ENCODE measurements at regions not wholly inside any gene's neighbourhood (a gene's known extent, or its start where the extent isn't known, plus 50 kb on each side); places are given as distances from the start of the nearest gene placed in this dataset.
A peak's percentile ranks its signal among the peaks of the same experiment; 100 is the strongest.

- DNase-seq (ENCODE audit: extremely low read depth in 1 of 4, low spot score in 3 of 4) = peak; percentile 46 to 69 (median 52)
- peak within 1 kb of the TSS; percentile 76 for H3K4me3 ChIP-seq
- peaks cover 3% of the 10 kb centered on the region; the same call in 1 of the 3 replicates for H3K36me3 ChIP-seq (ENCODE audit: control insufficient read depth, insufficient read depth, low read length)
- no peak for FAIRE-seq
- whole genome bisulfite sequencing (ENCODE audit: insufficient coverage, low coverage, missing lambda C conversion rate) = 0% methylated on average over 7 of the region's 62 CpGs
- ChIA-PET POLR2A (interaction anchor here (0.7 to 0.9 kb wide), 2 partner anchors 8 to 79 kb away, joined by 3 to 5 read pairs; no protein-coding TSS in a partner anchor), CTCF (ENCODE audit: low intra/inter-chr PET ratio) (no interaction called here)
- H3K9me1 ChIP-seq (ENCODE audit: control insufficient read depth, insufficient read depth, low read length) = no peaks in the 10 kb centered on the region
- in situ Hi-C loops (cut with MboI) (no loop called here), intact Hi-C loops (cut with micrococcal nuclease) (loop anchor here (5.0 to 10.0 kb wide), 3 partner anchors 210 to 352 kb away; partner anchors contain the start of gene C3orf38)
- peak within 1 kb of the TSS; percentile 84 for H3K27ac ChIP-seq (ENCODE audit: extremely low read depth, low read depth, low read length)
- ATAC-seq = peak; percentile 74
- H2AFZ ChIP-seq (ENCODE audit: low read depth, low read length) = peak within 1 kb of the TSS; percentile 61
- BruUV-seq (replicated peaks) = no TSS peak
- H3K9me3 ChIP-seq (replicated peaks; ENCODE audit: control insufficient read depth, insufficient read depth, low read depth, low read length) = no peaks in the 10 kb centered on the region
- H3K79me2 ChIP-seq (ENCODE audit: control insufficient read depth, insufficient read depth, low read length) = peaks cover 69% of the 10 kb centered on the region
- peaks cover 5 to 15% of the 10 kb centered on the region in 2 experiments; a peak in 3 of 5 replicates for H3K4me1 ChIP-seq (replicated peaks in 1 of 2; ENCODE audit: control insufficient read depth in 2 of 2, insufficient read depth in 2 of 2, low read length in 2 of 2)
- peak within 1 kb of the TSS; percentile 86 for H3K4me2 ChIP-seq (ENCODE audit: insufficient read depth, low read length)
- no peaks in the 10 kb centered on the region for H3K27me3 ChIP-seq (ENCODE audit: control insufficient read depth in 2 of 2, insufficient read depth in 2 of 2, low read length in 2 of 2)
- no peaks in the 10 kb centered on the region for H4K20me1 ChIP-seq (replicated peaks; ENCODE audit: control insufficient read depth, insufficient read depth, low read length)
- H3K9ac ChIP-seq (ENCODE audit: insufficient read depth in 1 of 2, low read depth in 2 of 2, low read length in 2 of 2) = peak within 1 kb of the TSS; percentile 80 to 95
- no peak for TF ChIP-seq PHF20 (IDR thresholded peaks at IDR 0.05; ENCODE audit: partially characterized antibody)
- TF ChIP-seq ETS1 (conservative IDR thresholded peaks at IDR 0.05; ENCODE audit: control insufficient read depth, low read depth, low read length) = 0 out of 2 replicates have a peak, but pooled peaks have one; percentile 37
- no peak for TF ChIP-seq PCBP2 (IDR thresholded peaks at IDR 0.05; ENCODE audit: low read depth, low read length, poor library complexity, severe bottlenecking)
- TF ChIP-seq E2F3 (CRISPR knock-in tag; IDR thresholded peaks at IDR 0.05) = 0 out of 2 replicates have a peak, but pooled peaks have one; percentile 28
- no peak for TF ChIP-seq KLF16 (IDR thresholded peaks at IDR 0.05)
- no peak; the same call in 1 of the 2 replicates for TF ChIP-seq NKRF (IDR thresholded peaks at IDR 0.05; ENCODE audit: borderline replicate concordance)
- no peak for TF ChIP-seq PREB (CRISPR knock-in tag; IDR thresholded peaks at IDR 0.05)
- no peak for TF ChIP-seq NFXL1 (CRISPR knock-in tag; IDR thresholded peaks at IDR 0.05)
- no peak for TF ChIP-seq GABPA (tag; conservative IDR thresholded peaks at IDR 0.05; ENCODE audit: low read depth)
- no peak for TF ChIP-seq SMC3 (conservative IDR thresholded peaks at IDR 0.05; ENCODE audit: insufficient read depth, low read depth, low read length)
- no peak for TF ChIP-seq ZNF124 (CRISPR knock-in tag; IDR thresholded peaks at IDR 0.05)
- TF ChIP-seq ZNF212 (CRISPR knock-in tag; IDR thresholded peaks at IDR 0.05) = no peak
- TF ChIP-seq ZNF146 (CRISPR knock-in tag; IDR thresholded peaks at IDR 0.05; ENCODE audit: unreplicated experiment) = no peak
- 0 out of 2 replicates have a peak, but pooled peaks have one; percentile 11 for TF ChIP-seq CBX5 (IDR thresholded peaks at IDR 0.05; ENCODE audit: borderline replicate concordance, low read depth)
- TF ChIP-seq ZNF121 (CRISPR knock-in tag; conservative IDR thresholded peaks at IDR 0.05) = no peak; the same call in 1 of the 2 replicates
- TF ChIP-seq RHOXF2B (CRISPR knock-in tag; conservative IDR thresholded peaks at IDR 0.05) = no peak
- peak; percentile 77 for TF ChIP-seq RBBP5 (IDR thresholded peaks at IDR 0.05; ENCODE audit: borderline replicate concordance, insufficient read depth, low read length, poor library complexity, severe bottlenecking)
- no peak for TF ChIP-seq TCF7L2 (IDR thresholded peaks at IDR 0.05; ENCODE audit: low read depth, low read length)
- no peak for TF ChIP-seq NCOR1 (IDR thresholded peaks at IDR 0.05)
These were observed 266.1 kb downstream of the CGGBP1 start, which contains the start of gene HTR1F for GRCh38 chr3:87792534-87793336. TSS of gene HTR1F (plus strand) at chr3:87792706.
